ENCODE measurements at regions not wholly inside any gene's neighbourhood (a gene's known extent, or its start where the extent isn't known, plus 50 kb on each side); places are given as distances from the start of the nearest gene placed in this dataset.

DNA sequence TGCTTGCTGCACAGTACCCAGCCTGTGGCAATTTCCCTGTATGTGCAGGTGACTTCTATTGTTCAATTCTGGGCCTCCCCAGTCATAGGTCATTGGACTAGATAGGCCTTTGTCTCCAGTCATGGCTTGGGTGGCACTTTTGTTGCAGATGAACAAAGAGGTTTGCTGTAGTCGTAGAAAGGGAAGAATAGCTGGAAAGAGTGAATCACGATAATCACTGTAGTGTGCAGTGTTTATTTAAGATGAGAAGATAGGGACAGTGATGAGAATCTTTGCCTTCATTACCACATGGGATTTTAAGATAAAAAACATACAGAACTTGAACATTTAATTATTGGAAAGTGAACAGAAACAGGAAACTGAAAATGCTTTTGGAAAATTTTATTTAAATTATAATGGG is 156.1 kb upstream of the CYRIA start:
- TF ChIP-seq POLR2AphosphoS5 (IDR thresholded peaks at IDR 0.05; ENCODE audit: low read depth, low read length) (no peak), TAF1 (IDR thresholded peaks at IDR 0.05; ENCODE audit: low read depth, low read length) (no peak), POLR2A (IDR thresholded peaks at IDR 0.05; ENCODE audit: low read depth, low read length) (no peak), SPI1 (IDR thresholded peaks at IDR 0.05; ENCODE audit: low read depth, low read length) (no peak), PAX5 (IDR thresholded peaks at IDR 0.05; ENCODE audit: insufficient read depth, low read length, severe bottlenecking) (no peak)
